ENCODE measurements at regions not wholly inside any gene's neighbourhood (a gene's known extent, or its start where the extent isn't known, plus 50 kb on each side); places are given as distances from the start of the nearest gene placed in this dataset.
"Not testable (repeated sequence)": the region's sequence is repeated elsewhere in the genome, so short reads cannot be mapped to it uniquely, and the experiment has no call there.

GRCh38 chr11:122199661-122200060 lies 83.6 kb upstream of the BLID start:
- DNase-seq (ENCODE audit: low spot score): no peak

GRCh38 chr11:122198291-122198983 lies 82.4 kb upstream of the BLID start:
- no peak for DNase-seq (ENCODE audit: low spot score)

GRCh38 chr11:122197066-122197987 lies 81.3 kb upstream of the BLID start:
- DNase-seq (ENCODE audit: low spot score): peak; percentile 97

- DNase-seq (ENCODE audit: low spot score): no peak
These were observed 79.8 kb upstream of the BLID start for GRCh38 chr11:122195790-122196189.

GRCh38 chr11:122193881-122194480 lies 78.0 kb upstream of the BLID start:
- DNase-seq (ENCODE audit: low spot score): not testable (repeated sequence)

- DNase-seq (ENCODE audit: low spot score): no peak
These were observed 77.4 kb upstream of the BLID start for GRCh38 chr11:122193457-122193856.

GRCh38 chr11:122192634-122193255 lies 76.7 kb upstream of the BLID start:
- no peak for DNase-seq (ENCODE audit: low spot score)

GRCh38 chr11:122190768-122191167 lies 74.8 kb upstream of the BLID start:
- DNase-seq (ENCODE audit: low spot score): no peak

- peak; percentile 82 for DNase-seq (ENCODE audit: low spot score)
These were observed 73.2 kb upstream of the BLID start for GRCh38 chr11:122189229-122189628.

GRCh38 chr11:122187373-122188165 lies 71.6 kb upstream of the BLID start:
- no peak for DNase-seq (ENCODE audit: low spot score)

- DNase-seq (ENCODE audit: low spot score): peak; percentile 72
These were observed 70.5 kb upstream of the BLID start for GRCh38 chr11:122186439-122187080.

GRCh38 chr11:122183933-122184332 lies 67.9 kb upstream of the BLID start:
- no peak for DNase-seq (ENCODE audit: low spot score)

- no peak for DNase-seq (ENCODE audit: low spot score)
These were observed 65.9 kb upstream of the BLID start for GRCh38 chr11:122181893-122182292.

- no peak for DNase-seq (ENCODE audit: low spot score)
These were observed 65.4 kb upstream of the BLID start for GRCh38 chr11:122181372-122181771.

GRCh38 chr11:122179961-122180834 lies 64.2 kb upstream of the BLID start:
- DNase-seq (ENCODE audit: low spot score): peak; percentile 88

- DNase-seq (ENCODE audit: low spot score): no peak
These were observed 62.8 kb upstream of the BLID start for GRCh38 chr11:122178795-122179194.

- no peak for DNase-seq (ENCODE audit: low spot score)
These were observed 61.2 kb upstream of the BLID start for GRCh38 chr11:122177238-122177637.

GRCh38 chr11:122176651-122177050 lies 60.6 kb upstream of the BLID start:
- no peak for DNase-seq (ENCODE audit: low spot score)

- DNase-seq (ENCODE audit: low spot score): no peak
These were observed 59.3 kb upstream of the BLID start for GRCh38 chr11:122175306-122175705.

- no peak for DNase-seq (ENCODE audit: low spot score)
These were observed 57.6 kb upstream of the BLID start for GRCh38 chr11:122173587-122173986.
